OCI-LY1 (cell line): ENCODE measurements at regions not wholly inside any gene's neighbourhood (a gene's known extent, or its start where the extent isn't known, plus 50 kb on each side); places are given as distances from the start of the nearest gene placed in this dataset.

Source experiments
- H2AFZ ChIP-seq: fragments of 200-600 bp; sonication (generic), shearing (Covaris generic); 2 replicates; pipeline ENCODE4 v1.6.0; 2014; ENCODE audit warnings: antibody characterized with exemption, mild to moderate bottlenecking, low read length
- H3F3A ChIP-seq: fragments of 200-600 bp; sonication (generic), shearing (Covaris generic); 2 replicates; pipeline ENCODE4 v1.6.0; 2014; ENCODE audit warnings: mild to moderate bottlenecking, antibody characterized with exemption, low read length, moderate library complexity; ENCODE audit not compliant: insufficient read depth
- H3K27ac ChIP-seq: fragments of 200-600 bp; sonication (generic); 2 replicates; pipeline ENCODE4 v1.5.1; 2014; ENCODE audit warnings: low read length, mixed run types, mild to moderate bottlenecking, low read depth; ENCODE audit not compliant: poor library complexity, severe bottlenecking
- H3K27me3 ChIP-seq: fragments of 200-600 bp; sonication (generic); 2 replicates; pipeline ENCODE4 v1.6.0; 2014; ENCODE audit warnings: antibody characterized with exemption, mild to moderate bottlenecking, low read length, moderate library complexity; ENCODE audit not compliant: insufficient read depth
- H3K36me3 ChIP-seq: fragments of 200-600 bp; sonication (generic); 2 replicates; pipeline ENCODE4 v1.6.1; 2014; ENCODE audit warnings: mild to moderate bottlenecking, antibody characterized with exemption, low read length, moderate library complexity, mixed read lengths; ENCODE audit not compliant: insufficient read depth
- H3K4me1 ChIP-seq: fragments of 200-600 bp; sonication (generic); 2 replicates; pipeline ENCODE4 v1.5.1; 2014; ENCODE audit warnings: mild to moderate bottlenecking, low read length, moderate library complexity; ENCODE audit not compliant: insufficient read depth, severe bottlenecking
- H3K4me2 ChIP-seq: fragments of 200-600 bp; sonication (generic), shearing (Covaris generic); 2 replicates; pipeline ENCODE4 v1.6.1; 2014; ENCODE audit warnings: low read length
- H3K4me3 ChIP-seq: fragments of 200-600 bp; sonication (generic); 2 replicates; pipeline ENCODE4 v1.5.1; 2014; ENCODE audit warnings: low read length, low read depth, mild to moderate bottlenecking, mixed read lengths; ENCODE audit not compliant: poor library complexity, severe bottlenecking
- H3K79me2 ChIP-seq: fragments of 200-600 bp; shearing (Covaris generic); 2 replicates; pipeline ENCODE4 v1.6.1; 2016; ENCODE audit warnings: mixed run types, low read length, mixed read lengths; ENCODE audit not compliant: insufficient read depth
- H3K9ac ChIP-seq: fragments of 200-600 bp; sonication (generic), shearing (Covaris generic); 2 replicates; pipeline ENCODE4 v1.6.1; 2014; ENCODE audit warnings: mild to moderate bottlenecking, low read length, mixed read lengths
- H3K9me2 ChIP-seq: fragments of 200-600 bp; sonication (generic), shearing (Covaris generic); 2 replicates; pipeline ENCODE4 v1.6.1; 2014; ENCODE audit warnings: low read depth, mild to moderate bottlenecking, low read length, mixed read lengths
- H3K9me3 ChIP-seq: fragments of 200-600 bp; shearing (Covaris generic); 2 replicates; pipeline ENCODE4 v1.6.1; 2014; ENCODE audit warnings: low read length, mixed read lengths
- H4K20me1 ChIP-seq: fragments of 200-600 bp; sonication (generic), shearing (Covaris generic); 2 replicates; pipeline ENCODE4 v1.6.0; 2016; ENCODE audit warnings: mild to moderate bottlenecking, low read length; ENCODE audit not compliant: insufficient read depth
- EZH2 ChIP-seq: fragments of 200-600 bp; sonication (generic), shearing (Covaris generic); IDR thresholded peaks from 2 replicates; pipeline ENCODE4 v1.8.0; 2017; ENCODE audit warnings: borderline replicate concordance, mixed run types, mild to moderate bottlenecking, antibody characterized with exemption, low read length, moderate library complexity, mixed read lengths
- TF ChIP-seq, protein P1 (sequence below): fragments of 200-600 bp; sonication (generic), shearing (Covaris generic); IDR thresholded peaks from 2 replicates; pipeline ENCODE4 v1.5.1; 2017; ENCODE audit warnings: mild to moderate bottlenecking, antibody characterized with exemption, low read length, moderate library complexity, mixed read lengths

DNA sequence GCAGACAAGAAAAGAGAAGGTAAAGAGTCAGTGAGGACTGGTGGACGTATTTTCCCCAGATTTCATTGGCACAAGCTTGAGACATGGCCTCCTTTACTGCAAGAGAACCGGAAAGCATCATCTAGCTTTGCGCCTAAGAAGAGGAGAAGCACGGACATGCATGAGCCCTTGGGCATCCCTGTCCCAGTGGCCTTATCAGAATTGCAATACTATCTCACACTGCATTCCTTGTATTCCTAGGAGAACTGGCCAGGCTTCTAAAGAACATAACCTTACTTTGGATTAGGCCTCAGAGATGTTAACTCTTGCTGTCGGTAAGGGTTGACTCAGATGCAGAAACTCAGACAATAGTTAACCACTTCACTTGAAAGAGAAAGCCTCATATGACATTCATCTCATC is 229.5 kb upstream of the PRICKLE2 start:
- no peak overlapping the region for H3K4me2 ChIP-seq

DNA sequence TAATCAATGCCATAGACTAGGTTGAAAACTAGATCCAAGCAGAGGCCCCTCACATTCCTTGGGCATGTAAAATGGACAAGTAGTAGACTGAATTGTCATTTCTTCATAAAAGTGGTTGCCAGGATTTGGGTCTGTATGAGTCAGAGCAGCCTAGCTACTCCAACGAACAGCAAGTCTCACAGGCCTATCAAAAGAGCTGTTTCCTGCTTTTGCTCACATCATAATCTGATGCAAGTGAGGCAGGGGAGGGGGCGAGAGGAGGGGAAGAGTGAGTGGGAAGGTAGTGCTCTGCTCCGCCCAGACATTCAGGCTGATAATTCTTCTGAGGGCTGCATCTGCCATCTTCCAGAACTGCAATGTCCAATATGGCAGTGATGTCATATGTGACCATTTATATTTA is 228.9 kb upstream of the PRICKLE2 start:
- Histone ChIP-seq H3K4me2 (no peak overlapping the region), H3K27ac (no peak overlapping the region), H3K9ac (no peak overlapping the region), H3K36me3 (no peaks in the 10 kb centered on the region), H4K20me1 (no peaks in the 10 kb centered on the region), H3F3A (no peaks in the 10 kb centered on the region), H3K9me2 (no peaks in the 10 kb centered on the region), H2AFZ (no peak overlapping the region), H3K27me3 (no peaks in the 10 kb centered on the region), H3K4me1 (no peaks in the 10 kb centered on the region), H3K9me3 (no peaks in the 10 kb centered on the region), H3K4me3 (no peak overlapping the region), H3K79me2 (no peaks in the 10 kb centered on the region)
- TF ChIP-seq, protein P1, sequence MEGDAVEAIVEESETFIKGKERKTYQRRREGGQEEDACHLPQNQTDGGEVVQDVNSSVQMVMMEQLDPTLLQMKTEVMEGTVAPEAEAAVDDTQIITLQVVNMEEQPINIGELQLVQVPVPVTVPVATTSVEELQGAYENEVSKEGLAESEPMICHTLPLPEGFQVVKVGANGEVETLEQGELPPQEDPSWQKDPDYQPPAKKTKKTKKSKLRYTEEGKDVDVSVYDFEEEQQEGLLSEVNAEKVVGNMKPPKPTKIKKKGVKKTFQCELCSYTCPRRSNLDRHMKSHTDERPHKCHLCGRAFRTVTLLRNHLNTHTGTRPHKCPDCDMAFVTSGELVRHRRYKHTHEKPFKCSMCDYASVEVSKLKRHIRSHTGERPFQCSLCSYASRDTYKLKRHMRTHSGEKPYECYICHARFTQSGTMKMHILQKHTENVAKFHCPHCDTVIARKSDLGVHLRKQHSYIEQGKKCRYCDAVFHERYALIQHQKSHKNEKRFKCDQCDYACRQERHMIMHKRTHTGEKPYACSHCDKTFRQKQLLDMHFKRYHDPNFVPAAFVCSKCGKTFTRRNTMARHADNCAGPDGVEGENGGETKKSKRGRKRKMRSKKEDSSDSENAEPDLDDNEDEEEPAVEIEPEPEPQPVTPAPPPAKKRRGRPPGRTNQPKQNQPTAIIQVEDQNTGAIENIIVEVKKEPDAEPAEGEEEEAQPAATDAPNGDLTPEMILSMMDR = no peak
- TF ChIP-seq EZH2 = no peak

More for the DNA sequence above, 229.5 kb upstream of the PRICKLE2 start:
- Histone ChIP-seq H3K4me1 (no peaks in the 10 kb centered on the region), H3K36me3 (no peaks in the 10 kb centered on the region), H3K4me3 (no peak overlapping the region), H2AFZ (no peak overlapping the region), H3F3A (no peaks in the 10 kb centered on the region), H3K27ac (no peak overlapping the region), H3K79me2 (no peaks in the 10 kb centered on the region), H3K9ac (no peak overlapping the region), H3K9me3 (no peaks in the 10 kb centered on the region), H3K27me3 (no peaks in the 10 kb centered on the region), H4K20me1 (no peaks in the 10 kb centered on the region), H3K9me2 (no peaks in the 10 kb centered on the region)
- TF ChIP-seq EZH2 = no peak
- TF ChIP-seq, protein P1 = no peak

DNA sequence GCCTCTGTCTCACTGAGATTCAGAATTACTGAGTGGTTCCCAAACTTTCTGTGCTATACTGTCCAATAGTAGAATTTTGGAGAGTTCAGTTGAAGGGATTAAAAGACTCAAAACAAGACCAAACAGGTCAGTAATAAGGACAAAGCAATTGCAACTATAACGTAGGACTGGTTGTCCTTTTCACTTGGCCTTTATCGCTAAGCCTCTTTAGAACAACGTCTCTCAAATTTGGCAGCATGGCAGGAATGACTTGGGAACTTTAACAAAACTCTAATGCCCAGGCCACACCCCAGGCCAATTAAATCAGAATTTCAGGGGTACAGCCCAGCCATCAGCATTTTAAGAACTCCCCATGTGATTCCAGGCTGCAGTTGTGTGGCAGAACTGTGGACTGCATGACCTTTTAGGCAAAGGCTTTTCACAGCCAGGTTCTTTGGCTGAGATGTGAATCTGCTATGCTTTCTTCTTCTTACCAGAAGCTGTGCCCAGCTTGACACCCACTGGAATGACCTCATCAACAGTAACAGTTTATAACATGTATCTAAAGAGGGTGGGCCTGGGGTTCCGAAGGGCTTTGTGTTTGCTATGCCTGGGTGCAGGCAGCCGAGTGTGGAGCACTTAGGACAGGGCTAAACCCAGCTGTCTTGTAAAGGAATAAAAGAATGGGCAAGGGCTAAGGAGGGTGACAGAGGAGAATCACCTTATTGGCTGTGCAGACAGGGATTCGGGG is 226.2 kb upstream of the PRICKLE2 start:
- H3K27ac ChIP-seq = no peak overlapping the region
- H3K4me3 ChIP-seq = no peak overlapping the region
- H3K27me3 ChIP-seq = no peaks in the 10 kb centered on the region
- no peaks in the 10 kb centered on the region for H3F3A ChIP-seq
- no peak overlapping the region for H2AFZ ChIP-seq
- H3K36me3 ChIP-seq = no peaks in the 10 kb centered on the region
- H4K20me1 ChIP-seq = no peaks in the 10 kb centered on the region
- H3K9me3 ChIP-seq = no peaks in the 10 kb centered on the region
- no peaks in the 10 kb centered on the region for H3K9me2 ChIP-seq
- H3K4me2 ChIP-seq = no peak overlapping the region
- no peaks in the 10 kb centered on the region for H3K4me1 ChIP-seq
- no peak overlapping the region for H3K9ac ChIP-seq
- no peak for TF ChIP-seq EZH2
- TF ChIP-seq, protein P1 = no peak
- H3K79me2 ChIP-seq = no peaks in the 10 kb centered on the region
